Naive thymus-derived CD4-positive, alpha-beta T cell (primary cell): ENCODE measurements at regions not wholly inside any gene's neighbourhood (a gene's known extent, or its start where the extent isn't known, plus 50 kb on each side); places are given as distances from the start of the nearest gene placed in this dataset.

ENCODE experiments used
- ATAC-seq: fragments of 150-1000 bp; cut with Tn5 transposase; 2 replicates; pipeline ENCODE4 v1.10.0; 2021; ENCODE audit warnings: mild to moderate bottlenecking, moderate library complexity
- CTCF ChIA-PET: fragments of 350-600 bp; sonication (Branson Sonifier 250); formaldehyde crosslinking; loops from one replicate; lab custom pipeline; 2021; ENCODE audit warnings: antibody characterized with exemption; lab: Charles Lee
- POLR2A ChIA-PET: fragments of 350-600 bp; sonication (Branson Sonifier 250); formaldehyde crosslinking; loops from one replicate; lab custom pipeline; 2021; ENCODE audit warnings: antibody characterized with exemption, inconsistent platforms; lab: Charles Lee
- DNase-seq, 9 donors: peaks; one replicate each; pipeline versions ENCODE4 v3.0.0 to v3.0.0-alpha.2; 2020 to 2022; ENCODE audit warnings: mixed read lengths in 1 of 9
- H3K27ac ChIP-seq: one replicate; pipeline ENCODE4 v1.7.0; 2013; ENCODE audit warnings: mild to moderate bottlenecking, low read depth, low read length, moderate library complexity
- H3K27me3 ChIP-seq, 2 donors: one replicate each; pipeline ENCODE4 v1.7.0; 2013; ENCODE audit warnings: low read length in 2 of 2, mild to moderate bottlenecking in 2 of 2, moderate library complexity in 2 of 2; ENCODE audit not compliant: control insufficient read depth in 2 of 2, insufficient read depth in 2 of 2
- H3K36me3 ChIP-seq, 3 experiments: 1 replicate in 2 of 3; 2 replicates in 1 of 3; pipeline ENCODE4 v1.7.0; 2013; ENCODE audit warnings: low read length in 3 of 3, mild to moderate bottlenecking in 3 of 3, moderate library complexity in 1 of 3; ENCODE audit not compliant: insufficient read depth in 3 of 3, control insufficient read depth in 2 of 3
- H3K4me1 ChIP-seq, 2 donors: one replicate each; pipeline ENCODE4 v1.7.0; 2013; ENCODE audit warnings: low read length in 2 of 2, mild to moderate bottlenecking in 2 of 2, moderate library complexity in 1 of 2; ENCODE audit not compliant: control insufficient read depth in 2 of 2, insufficient read depth in 2 of 2
- H3K4me3 ChIP-seq: 2 replicates; pipeline ENCODE4 v1.7.0; 2013; ENCODE audit warnings: mild to moderate bottlenecking, low read length
- H3K9me3 ChIP-seq, 3 experiments: 1 replicate in 2 of 3; 2 replicates in 1 of 3; pipeline ENCODE4 v1.7.0; 2013; ENCODE audit warnings: low read length in 3 of 3; ENCODE audit not compliant: control insufficient read depth in 2 of 3
- H3K27ac Mint-ChIP-seq, 9 donors: one replicate each; pipeline ENCODE4 v1.8.0; 2020 to 2022; ENCODE audit warnings: mixed read lengths in 9 of 9, mild to moderate bottlenecking in 8 of 9, moderate library complexity in 5 of 9, inconsistent platforms in 2 of 9
- H3K27me3 Mint-ChIP-seq, 5 donors: one replicate each; pipeline ENCODE4 v1.8.0; 2021 to 2022; ENCODE audit warnings: mixed read lengths in 5 of 5, mild to moderate bottlenecking in 1 of 5
- H3K36me3 Mint-ChIP-seq, 5 donors: one replicate each; pipeline ENCODE4 v1.8.0; 2020 to 2022; ENCODE audit warnings: mixed read lengths in 5 of 5, mild to moderate bottlenecking in 3 of 5, inconsistent platforms in 1 of 5
- H3K4me1 Mint-ChIP-seq, 7 donors: one replicate each; pipeline ENCODE4 v1.8.0; 2020 to 2022; ENCODE audit warnings: mixed read lengths in 7 of 7, mild to moderate bottlenecking in 3 of 7, inconsistent platforms in 1 of 7
- H3K4me3 Mint-ChIP-seq, 10 donors: one replicate each; pipeline ENCODE4 v1.8.0; 2020 to 2022; ENCODE audit warnings: mild to moderate bottlenecking in 10 of 10, mixed read lengths in 10 of 10, moderate library complexity in 6 of 10, inconsistent platforms in 2 of 10
- H3K9me3 Mint-ChIP-seq, 11 donors: one replicate each; pipeline ENCODE4 v1.8.0; 2020 to 2022; ENCODE audit warnings: mixed read lengths in 11 of 11, mild to moderate bottlenecking in 4 of 11, inconsistent platforms in 1 of 11, moderate library complexity in 1 of 11
- intact Hi-C, 2 donors: fragments of 100-400 bp; cut with micrococcal nuclease; formaldehyde crosslinking; loops; one replicate each; pipeline ENCODE4 v1.15.1; 2023

GRCh38 chr4:129167640-129168260 lies 71.8 kb downstream of the C4orf33 start:
- Histone ChIP-seq H3K36me3 (no peaks in the 10 kb centered on the region), H3K9me3 (no peaks in the 10 kb centered on the region), H3K4me3 (no peak overlapping the region), H3K27me3 (no peaks in the 10 kb centered on the region), H3K27ac (no peak overlapping the region), H3K4me1 (no peaks in the 10 kb centered on the region)
- Mint-ChIP-seq H3K27ac (no peak overlapping the region), H3K9me3 (no peaks in the 10 kb centered on the region), H3K4me3 (no peak overlapping the region), H3K36me3 (no peaks in the 10 kb centered on the region), H3K27me3 (peaks cover 26 to 36% (median 30%) of the 10 kb centered on the region in 5 donors), H3K4me1 (no peaks in the 10 kb centered on the region)
- ChIA-PET POLR2A (no interaction called here), CTCF (no interaction called here)
- ATAC-seq = no peak
- DNase-seq = no peak
- intact Hi-C loops = no loop called here

GRCh38 chr4:129172181-129172580 lies 76.2 kb downstream of the C4orf33 start:
- ATAC-seq = no peak
- Mint-ChIP-seq H3K27me3 (peaks cover 24 to 36% (median 36%) of the 10 kb centered on the region in 5 donors), H3K36me3 (no peaks in the 10 kb centered on the region)

GRCh38 chr4:129176864-129177263 lies 80.9 kb downstream of the C4orf33 start:
- Mint-ChIP-seq H3K36me3 (no peaks in the 10 kb centered on the region), H3K27me3 (peaks cover 7 to 23% (median 18%) of the 10 kb centered on the region in 5 donors), H3K4me1 (no peaks in the 10 kb centered on the region), H3K27ac (no peak overlapping the region), H3K4me3 (no peak overlapping the region), H3K9me3 (no peaks in the 10 kb centered on the region)
- CTCF ChIA-PET = no interaction called here
- POLR2A ChIA-PET = no interaction called here
- DNase-seq = no peak
- ATAC-seq = no peak
- intact Hi-C loops = no loop called here
- Histone ChIP-seq H3K4me1 (no peaks in the 10 kb centered on the region), H3K27me3 (no peaks in the 10 kb centered on the region), H3K9me3 (no peaks in the 10 kb centered on the region), H3K4me3 (no peak overlapping the region), H3K27ac (no peak overlapping the region), H3K36me3 (no peaks in the 10 kb centered on the region)

More at GRCh38 chr4:129172181-129172580, 76.2 kb downstream of the C4orf33 start:
- DNase-seq = no peak
- Histone ChIP-seq H3K27ac (no peak overlapping the region), H3K9me3 (no peaks in the 10 kb centered on the region), H3K27me3 (no peaks in the 10 kb centered on the region), H3K4me3 (no peak overlapping the region), H3K36me3 (no peaks in the 10 kb centered on the region), H3K4me1 (no peaks in the 10 kb centered on the region)
- Mint-ChIP-seq H3K4me1 (no peaks in the 10 kb centered on the region), H3K27ac (no peak overlapping the region), H3K9me3 (no peaks in the 10 kb centered on the region), H3K4me3 (no peak overlapping the region)
- POLR2A ChIA-PET = no interaction called here
- intact Hi-C loops = no loop called here
- CTCF ChIA-PET = no interaction called here

GRCh38 chr4:129179276-129179675 lies 83.3 kb downstream of the C4orf33 start:
- ChIA-PET CTCF (no interaction called here), POLR2A (no interaction called here)
- no peak overlapping the region for H3K27ac Mint-ChIP-seq
- H3K4me1 Mint-ChIP-seq = no peaks in the 10 kb centered on the region
- Histone ChIP-seq H3K9me3 (no peaks in the 10 kb centered on the region), H3K4me1 (no peaks in the 10 kb centered on the region), H3K27me3 (no peaks in the 10 kb centered on the region), H3K27ac (no peak overlapping the region), H3K36me3 (no peaks in the 10 kb centered on the region), H3K4me3 (no peak overlapping the region)
- DNase-seq (no peak), ATAC-seq (no peak)
- no peak overlapping the region for H3K4me3 Mint-ChIP-seq
- H3K36me3 Mint-ChIP-seq = no peaks in the 10 kb centered on the region
- intact Hi-C loops = no loop called here
- peaks cover 0 to 4% (median 0%) of the 10 kb centered on the region in 11 donors for H3K9me3 Mint-ChIP-seq
- H3K27me3 Mint-ChIP-seq = peaks cover 0 to 16% (median 9%) of the 10 kb centered on the region in 5 donors

- intact Hi-C loops = no loop called here
- no peak overlapping the region for H3K27ac ChIP-seq
- H3K36me3 Mint-ChIP-seq = no peaks in the 10 kb centered on the region
- peaks cover 0 to 6% (median 0%) of the 10 kb centered on the region in 11 donors for H3K9me3 Mint-ChIP-seq
- peaks cover 11 to 31% (median 25%) of the 10 kb centered on the region in 5 donors for H3K27me3 Mint-ChIP-seq
- H3K4me3 Mint-ChIP-seq = no peak overlapping the region
- H3K4me1 Mint-ChIP-seq = no peaks in the 10 kb centered on the region
- H3K36me3 ChIP-seq = no peaks in the 10 kb centered on the region
- DNase-seq (no peak), ATAC-seq (no peak)
- no peaks in the 10 kb centered on the region for H3K9me3 ChIP-seq
- H3K27me3 ChIP-seq = no peaks in the 10 kb centered on the region
- ChIA-PET POLR2A (no interaction called here), CTCF (no interaction called here)
- H3K4me3 ChIP-seq = no peak overlapping the region
- H3K4me1 ChIP-seq = no peaks in the 10 kb centered on the region
- H3K27ac Mint-ChIP-seq = no peak overlapping the region
These were observed 93.7 kb downstream of the C4orf33 start for GRCh38 chr4:129189630-129190029.

- Mint-ChIP-seq H3K36me3 (no peaks in the 10 kb centered on the region), H3K27me3 (peaks cover 15 to 30% (median 16%) of the 10 kb centered on the region in 5 donors), H3K4me1 (no peaks in the 10 kb centered on the region), H3K9me3 (peaks cover 0 to 5% (median 0%) of the 10 kb centered on the region in 11 donors), H3K27ac (no peak overlapping the region), H3K4me3 (no peak overlapping the region)
- no peaks in the 10 kb centered on the region for H3K9me3 ChIP-seq
- ATAC-seq (no peak), DNase-seq (no peak)
- no peak overlapping the region for H3K27ac ChIP-seq
- no peaks in the 10 kb centered on the region for H3K4me1 ChIP-seq
- POLR2A ChIA-PET = no interaction called here
- no peak overlapping the region for H3K4me3 ChIP-seq
- H3K27me3 ChIP-seq = peaks cover 0 to 3% of the 10 kb centered on the region in 2 donors
- intact Hi-C loops = no loop called here
- H3K36me3 ChIP-seq = no peaks in the 10 kb centered on the region
- CTCF ChIA-PET = no interaction called here
These were observed 97.6 kb downstream of the C4orf33 start for GRCh38 chr4:129193357-129194100.

- Histone ChIP-seq H3K36me3 (no peaks in the 10 kb centered on the region), H3K4me3 (no peak overlapping the region), H3K4me1 (no peaks in the 10 kb centered on the region), H3K27ac (no peak overlapping the region), H3K27me3 (no peaks in the 10 kb centered on the region), H3K9me3 (no peaks in the 10 kb centered on the region)
- H3K4me3 Mint-ChIP-seq = no peak overlapping the region
- H3K27ac Mint-ChIP-seq = no peak overlapping the region
- H3K9me3 Mint-ChIP-seq = peaks cover 0 to 1% (median 0%) of the 10 kb centered on the region in 11 donors
- DNase-seq = no peak
- CTCF ChIA-PET = no interaction called here
- no peak for ATAC-seq
- intact Hi-C loops = no loop called here
- POLR2A ChIA-PET = no interaction called here
- H3K4me1 Mint-ChIP-seq = peaks cover 0 to 2% (median 0%) of the 10 kb centered on the region in 7 donors
- no peaks in the 10 kb centered on the region for H3K36me3 Mint-ChIP-seq
- peaks cover 5 to 41% (median 23%) of the 10 kb centered on the region in 5 donors for H3K27me3 Mint-ChIP-seq
These were observed 112.5 kb downstream of the C4orf33 start for GRCh38 chr4:129208481-129208880.
